H1 (cell line): ENCODE measurements at regions not wholly inside any gene's neighbourhood (a gene's known extent, or its start where the extent isn't known, plus 50 kb on each side); places are given as distances from the start of the nearest gene placed in this dataset.

Experiments used
- CTCF ChIA-PET: fragments of 300-600 bp; sonication (Branson Sonifier 250); formaldehyde crosslinking; loops from one replicate; lab custom pipeline; 2021; ENCODE audit not compliant: partially characterized antibody; lab: Charles Lee
- POLR2A ChIA-PET: fragments of 300-600 bp; sonication (Branson Sonifier 250); formaldehyde crosslinking; loops from one replicate; lab custom pipeline; 2021; ENCODE audit warnings: inconsistent platforms; ENCODE audit not compliant: partially characterized antibody; lab: Charles Lee
- DNase-seq, 2 experiments: peaks; one replicate each; pipeline versions ENCODE4 v3.0.0 to v3.0.0-alpha.2; 2010 to 2022; ENCODE audit warnings: low spot score in 2 of 2, low read depth in 1 of 2, mixed read lengths in 1 of 2
- FAIRE-seq: peaks from 2 replicates; lab custom pipeline; 2011; peaks lifted over from hg19 to GRCh38; lab: Jason Lieb, UNC
- H2AFZ ChIP-seq: 2 replicates; pipeline ENCODE4 v1.8.1; 2012; ENCODE audit warnings: low read length, inconsistent platforms
- H2AK5ac ChIP-seq: 2 replicates; pipeline ENCODE4 v1.6.1; 2013; ENCODE audit warnings: low read depth, low read length
- H2BK120ac ChIP-seq: replicated peaks from 2 replicates; pipeline ENCODE3; 2013; ENCODE audit warnings: low read depth, low read length, inconsistent platforms
- H2BK12ac ChIP-seq: 2 replicates; pipeline ENCODE4 v1.6.1; 2013; ENCODE audit warnings: low read depth, low read length
- H2BK15ac ChIP-seq: 2 replicates; pipeline ENCODE4 v1.6.1; 2013; ENCODE audit warnings: low read length
- H2BK20ac ChIP-seq: 2 replicates; pipeline ENCODE4 v1.6.1; 2013; ENCODE audit warnings: low read length
- H2BK5ac ChIP-seq: 2 replicates; pipeline ENCODE4 v1.6.1; 2013; ENCODE audit warnings: low read depth, low read length
- H3K14ac ChIP-seq: 2 replicates; pipeline ENCODE4 v1.6.1; 2013; ENCODE audit warnings: inconsistent platforms; ENCODE audit not compliant: insufficient read length
- H3K18ac ChIP-seq: 2 replicates; pipeline ENCODE4 v1.6.1; 2013; ENCODE audit warnings: low read length; ENCODE audit errors: extremely low read depth
- H3K23ac ChIP-seq: 2 replicates; pipeline ENCODE4 v1.6.1; 2013; ENCODE audit warnings: inconsistent platforms; ENCODE audit not compliant: insufficient read length
- H3K23me2 ChIP-seq: 2 replicates; pipeline ENCODE4 v1.6.1; 2013; ENCODE audit warnings: low read depth, low read length
- H3K27ac ChIP-seq: 2 replicates; pipeline ENCODE4 v1.6.1; 2011; ENCODE audit warnings: low read depth, low read length, inconsistent platforms
- H3K27me3 ChIP-seq, 4 experiments: replicated peaks in 1 of 4; 1 replicate in 1 of 4; 2 replicates in 3 of 4; pipeline versions ENCODE4 v1.6.1 to v1.8.1; 2011 to 2013; ENCODE audit warnings: low read length in 3 of 4, mild to moderate bottlenecking in 3 of 4, inconsistent platforms in 2 of 4, mixed read lengths in 2 of 4, moderate library complexity in 1 of 4; ENCODE audit not compliant: control insufficient read depth in 3 of 4, insufficient read depth in 3 of 4; ENCODE audit errors: extremely low read depth in 1 of 4
- H3K36me3 ChIP-seq, 4 experiments: 2 replicates each; pipeline versions ENCODE4 v1.6.1 to v1.8.1; 2011 to 2013; ENCODE audit warnings: mild to moderate bottlenecking in 4 of 4, low read length in 3 of 4, moderate library complexity in 2 of 4, control low read depth in 1 of 4, inconsistent platforms in 1 of 4; ENCODE audit not compliant: insufficient read depth in 4 of 4, control insufficient read depth in 2 of 4
- H3K4ac ChIP-seq: replicated peaks from 2 replicates; pipeline ENCODE3; 2013; ENCODE audit warnings: low read length, low read depth, mixed read lengths, inconsistent platforms; ENCODE audit not compliant: insufficient read length
- H3K4me1 ChIP-seq, 4 experiments: replicated peaks in 1 of 4; 1 replicate in 1 of 4; 2 replicates in 3 of 4; pipeline versions ENCODE4 v1.6.1 to v1.8.1; 2011 to 2013; ENCODE audit warnings: low read length in 3 of 4, inconsistent platforms in 2 of 4, mixed read lengths in 1 of 4; ENCODE audit not compliant: insufficient read depth in 4 of 4, control insufficient read depth in 3 of 4
- H3K4me2 ChIP-seq, 2 experiments: 2 replicates each; pipeline versions ENCODE4 v1.6.1 to v1.8.1; 2011 to 2013; ENCODE audit warnings: low read depth in 2 of 2, low read length in 2 of 2, control low read depth in 1 of 2, inconsistent platforms in 1 of 2, mild to moderate bottlenecking in 1 of 2; ENCODE audit not compliant: insufficient read depth in 1 of 2
- H3K4me3 ChIP-seq, 4 experiments: fragments of 200-600, 300-600 bp in 1 of 4; sonication (generic), shearing (Covaris generic), sonication (Bioruptor Twin) in 1 of 4; 2 replicates each; pipeline versions ENCODE4 v1.5.1 to v1.8.1; 2011 to 2016; ENCODE audit warnings: low read length in 4 of 4, low read depth in 3 of 4, control low read depth in 2 of 4, inconsistent platforms in 2 of 4, mild to moderate bottlenecking in 2 of 4, mixed read lengths in 1 of 4, moderate library complexity in 1 of 4; ENCODE audit not compliant: insufficient read depth in 2 of 4; ENCODE audit errors: extremely low read depth in 1 of 4
- H3K56ac ChIP-seq: replicated peaks from 2 replicates; pipeline ENCODE3; 2013; ENCODE audit warnings: low read depth, mild to moderate bottlenecking, mixed read lengths, low read length, inconsistent platforms; ENCODE audit not compliant: insufficient read length
- H3K79me1 ChIP-seq: 2 replicates; pipeline ENCODE4 v1.6.1; 2013; ENCODE audit warnings: low read depth, low read length, control low read depth
- H3K79me2 ChIP-seq, 2 experiments: 2 replicates each; pipeline versions ENCODE4 v1.6.1 to v1.8.1; 2012 to 2013; ENCODE audit warnings: low read length in 2 of 2, mild to moderate bottlenecking in 2 of 2, inconsistent platforms in 1 of 2; ENCODE audit not compliant: insufficient read depth in 2 of 2, control insufficient read depth in 1 of 2
- H3K9ac ChIP-seq, 4 experiments: replicated peaks in 1 of 4; 1 replicate in 1 of 4; 2 replicates in 3 of 4; pipeline versions ENCODE4 v1.6.1 to v1.8.1; 2011 to 2013; ENCODE audit warnings: low read depth in 3 of 4, low read length in 3 of 4, control low read depth in 2 of 4, mild to moderate bottlenecking in 2 of 4, moderate library complexity in 2 of 4, inconsistent platforms in 1 of 4; ENCODE audit errors: extremely low read depth in 1 of 4
- H3K9me3 ChIP-seq, 2 experiments: 2 replicates each; pipeline versions ENCODE4 v1.6.1 to v1.8.1; 2012 to 2013; ENCODE audit warnings: mild to moderate bottlenecking in 2 of 2, moderate library complexity in 2 of 2, control low read depth in 1 of 2, inconsistent platforms in 1 of 2, low read depth in 1 of 2, low read length in 1 of 2, mixed read lengths in 1 of 2; ENCODE audit not compliant: insufficient read depth in 2 of 2
- H4K20me1 ChIP-seq, 2 experiments: replicated peaks in 1 of 2; 2 replicates each; pipeline versions ENCODE3 to v1.8.1; 2011 to 2013; ENCODE audit warnings: inconsistent platforms in 2 of 2, low read length in 2 of 2, mild to moderate bottlenecking in 1 of 2; ENCODE audit not compliant: insufficient read depth in 2 of 2, control insufficient read depth in 1 of 2
- H4K5ac ChIP-seq: 2 replicates; pipeline ENCODE4 v1.6.1; 2013; ENCODE audit warnings: low read length, low read depth, mixed read lengths, inconsistent platforms; ENCODE audit not compliant: insufficient read length
- H4K8ac ChIP-seq: 2 replicates; pipeline ENCODE4 v1.8.0; 2013; ENCODE audit warnings: mild to moderate bottlenecking, moderate library complexity, low read length, inconsistent platforms; ENCODE audit not compliant: insufficient read depth; ENCODE audit errors: extremely low read depth
- H4K91ac ChIP-seq: replicated peaks from 2 replicates; pipeline ENCODE3; 2013; ENCODE audit warnings: low read length, mixed read lengths, inconsistent platforms; ENCODE audit not compliant: insufficient read length
- HDAC2 ChIP-seq, 2 experiments: fragments of 300-600 bp in 1 of 2; sonication (generic) in 1 of 2; IDR thresholded peaks; 2 replicates each; pipeline ENCODE4 v1.6.1; 2011 to 2012; ENCODE audit warnings: low read depth in 2 of 2, low read length in 2 of 2, mild to moderate bottlenecking in 2 of 2, moderate library complexity in 2 of 2, borderline replicate concordance in 1 of 2, inconsistent platforms in 1 of 2
- TBP ChIP-seq: IDR thresholded peaks from 2 replicates; pipeline ENCODE4 v1.6.1; 2011; ENCODE audit warnings: low read depth, low read length, improper control_type of control experiment
- WGBS, 2 experiments: shearing (Covaris generic) in 1 of 2; methylation state at CpG; one replicate each; pipeline versions ENCODE4 v1.1.6 to v1.1.7; 2013 to 2015; ENCODE audit warnings: low lambda C conversion rate in 2 of 2, mixed read lengths in 2 of 2, inconsistent platforms in 1 of 2, low coverage in 1 of 2, missing lambda C conversion rate in 1 of 2; ENCODE audit not compliant: insufficient replicate concordance in 2 of 2, insufficient coverage in 1 of 2, insufficient read length in 1 of 2; ENCODE audit errors: extremely low coverage in 1 of 2, missing lambda C conversion rate in 1 of 2; 5-methylcytosine and 5-hydroxymethylcytosine counted together

DNA sequence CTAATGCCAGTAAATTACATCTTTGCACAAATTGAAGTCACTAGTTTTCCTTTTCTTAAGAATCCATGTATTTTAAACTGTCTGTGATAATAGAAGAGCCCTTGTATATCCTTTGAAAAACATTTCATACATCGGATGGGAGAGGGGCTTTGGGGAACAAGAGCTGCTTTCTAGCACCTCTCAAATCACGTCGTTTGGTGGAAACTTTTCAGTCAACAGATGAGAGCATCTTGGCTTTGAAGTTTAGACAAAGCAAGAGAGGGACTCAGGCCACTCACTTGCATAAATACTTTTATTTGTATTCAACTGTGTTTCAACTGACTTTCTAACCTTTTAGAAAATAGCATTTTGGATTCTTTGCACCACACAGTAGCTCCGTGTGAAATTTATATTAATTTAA, 502.3 kb upstream of the IMPG1 start:
- no peaks in the 10 kb centered on the region for H3K9me3 ChIP-seq
- no peaks in the 10 kb centered on the region for H3K27me3 ChIP-seq
- H2AFZ ChIP-seq = no peak overlapping the region
- no peak overlapping the region for H2BK20ac ChIP-seq
- no peak overlapping the region for H4K91ac ChIP-seq
- 0 out of 2 replicates have a peak, but pooled peaks cover 2% of the 10 kb centered on the region for H3K79me1 ChIP-seq
- no peak overlapping the region for H2BK120ac ChIP-seq
- no peaks in the 10 kb centered on the region; a peak in 2 of 7 replicates for H3K4me1 ChIP-seq
- H3K4ac ChIP-seq = no peak overlapping the region
- H3K36me3 ChIP-seq = no peaks in the 10 kb centered on the region
- H2BK15ac ChIP-seq = no peak overlapping the region
- no peak overlapping the region for H2BK12ac ChIP-seq
- H4K20me1 ChIP-seq = peaks cover 6 to 9% of the 10 kb centered on the region in 2 experiments
- H3K4me2 ChIP-seq = peak overlapping the region in 1 of 2 experiments; percentile 14; a peak in 1 of 4 replicates
- H2BK5ac ChIP-seq = no peak overlapping the region
- no peak overlapping the region for H4K5ac ChIP-seq
- H2AK5ac ChIP-seq = no peak overlapping the region
- H3K9ac ChIP-seq = no peak overlapping the region
- H3K79me2 ChIP-seq = peaks cover 3 to 98% of the 10 kb centered on the region in 2 experiments; a peak in 3 of 4 replicates
- H3K56ac ChIP-seq = no peak overlapping the region
- H3K18ac ChIP-seq = no peak overlapping the region
- 51% methylated on average over 4 of the region's 4 CpGs; no CpG with 5 or more reads in 1 of the 2 experiments for WGBS, 2 experiments
- no peak overlapping the region for H3K23ac ChIP-seq
- ChIA-PET CTCF (interaction anchor here (1.0 kb wide), 1 partner anchor 12 kb away, joined by 3 read pairs; no protein-coding TSS in a partner anchor), POLR2A (interaction anchor here (1.0 to 4.7 kb wide), 4 partner anchors 8 to 18 kb away, joined by 3 to 43 read pairs (median 4); no protein-coding TSS in a partner anchor)
- no peak overlapping the region for H3K14ac ChIP-seq
- TF ChIP-seq HDAC2 (IDR thresholded peaks at IDR 0.05; ENCODE audit: borderline replicate concordance in 1 of 2, low read depth in 2 of 2, low read length in 2 of 2) = no peak
- TF ChIP-seq TBP = no peak
- no peak overlapping the region for H4K8ac ChIP-seq
- H3K27ac ChIP-seq = no peak overlapping the region
- H3K23me2 ChIP-seq = no peaks in the 10 kb centered on the region
- FAIRE-seq = no peak
- H3K4me3 ChIP-seq = 0 out of 8 replicates have a peak overlapping the region, but pooled peaks of 1 of the 4 experiments have one; percentile 26
- DNase-seq = no peak
